GM21717 (cell line): ENCODE measurements at regions not wholly inside any gene's neighbourhood (a gene's known extent, or its start where the extent isn't known, plus 50 kb on each side); places are given as distances from the start of the nearest gene placed in this dataset.

Experiments used
- ATAC-seq: cut with Tn5 transposase; IDR thresholded peaks from one replicate; pipeline ENCODE4 v1.9.1; 2021; ENCODE audit warnings: mild to moderate bottlenecking, moderate library complexity; ENCODE audit not compliant: unreplicated experiment

DNA sequence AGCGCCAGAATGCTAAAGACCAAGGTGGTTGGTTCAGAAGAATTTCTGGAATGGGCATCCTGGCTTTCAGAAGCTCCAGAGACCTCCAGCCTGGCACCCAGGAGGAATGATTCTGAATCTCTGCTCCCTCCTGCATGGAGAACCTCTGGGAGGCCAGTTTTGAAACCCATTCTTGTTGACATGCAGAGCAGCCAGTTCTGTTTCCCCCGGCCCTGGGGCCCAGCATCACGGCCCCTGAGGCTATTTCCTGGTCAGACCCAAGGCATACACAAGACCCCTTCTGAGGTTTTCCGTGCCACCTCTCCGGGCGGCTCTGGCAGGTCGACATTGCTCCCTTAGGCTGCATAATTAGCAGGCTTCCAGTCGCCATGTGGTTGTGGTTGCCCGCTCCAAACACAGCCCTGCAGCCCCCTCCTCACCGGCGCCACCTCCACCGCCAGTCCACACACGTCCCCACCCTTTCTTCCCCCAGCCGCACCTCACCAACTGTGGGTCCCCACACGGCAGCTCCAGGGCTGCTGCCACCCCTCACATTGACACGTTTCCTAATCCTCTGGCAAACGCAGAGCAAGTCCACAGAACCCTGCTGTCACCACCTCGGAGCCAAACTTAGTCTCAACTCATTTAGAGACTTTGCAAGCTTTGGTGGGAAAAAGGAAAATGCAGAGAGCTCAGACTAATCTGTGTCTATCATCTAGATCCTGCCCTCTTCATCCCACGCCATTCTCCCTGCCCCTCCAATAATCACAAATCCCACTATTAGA lies 367.1 kb downstream of the SOX9 start:
- ATAC-seq, result no peak

DNA sequence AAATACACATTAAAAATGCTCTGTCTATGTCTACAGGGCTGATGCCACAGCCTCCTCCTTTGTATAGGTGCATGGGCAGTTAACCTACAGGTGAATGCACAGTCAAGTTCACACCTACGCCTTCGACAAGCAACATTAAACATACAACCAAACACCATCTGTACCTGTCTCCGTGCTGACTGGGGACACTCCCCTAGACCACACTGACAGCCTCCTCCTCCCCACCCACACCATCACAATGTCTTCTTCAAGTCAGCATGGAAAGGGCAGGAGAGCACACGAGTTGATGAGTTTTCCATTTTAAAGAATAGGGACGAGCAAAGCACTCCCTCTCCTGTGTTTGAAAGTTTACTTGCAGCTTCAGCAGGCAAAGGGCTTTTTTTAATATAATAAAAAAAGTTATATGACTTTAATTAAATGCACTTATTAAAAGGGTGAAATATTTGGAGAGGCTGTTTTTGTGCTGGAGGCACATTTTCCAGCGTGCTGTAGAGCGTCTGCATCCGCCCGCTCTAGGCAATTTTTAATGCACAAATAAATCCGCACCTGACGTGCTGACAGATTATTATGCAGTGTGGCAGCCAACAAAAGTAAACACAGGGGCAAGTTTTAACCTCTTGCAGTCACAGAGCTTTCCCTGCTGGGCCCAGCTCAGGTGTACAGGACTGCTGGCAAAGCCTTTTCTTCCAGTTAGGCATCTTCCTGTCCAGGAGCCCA lies 367.9 kb downstream of the SOX9 start:
- ATAC-seq, result no peak

- ATAC-seq, result no peak
Observed at GRCh38 chr17:72489272-72489641, 368.4 kb downstream of the SOX9 start.

DNA sequence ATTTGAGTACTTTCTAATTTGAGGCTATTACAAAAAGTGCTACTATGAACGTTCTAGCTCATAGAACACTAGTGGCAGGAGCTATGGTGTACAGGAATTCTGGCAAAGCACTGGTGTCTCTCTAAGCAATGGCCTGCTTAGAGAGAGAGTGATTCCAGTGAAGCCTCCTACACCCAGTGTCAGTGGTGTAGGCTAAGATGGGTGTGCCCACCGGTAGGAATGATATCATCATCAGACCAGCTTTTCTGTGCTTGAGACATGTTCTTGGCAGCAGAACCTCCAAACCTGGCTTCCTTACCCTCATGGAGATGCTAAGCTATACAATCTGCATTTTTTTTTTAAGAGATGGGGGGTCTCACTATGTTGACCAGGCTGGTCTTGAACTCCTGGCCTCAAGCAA lies 370.3 kb downstream of the SOX9 start:
- ATAC-seq, result no peak

- ATAC-seq, result no peak
Observed at GRCh38 chr17:72492494-72492893, 371.7 kb downstream of the SOX9 start.

GRCh38 chr17:72492941-72493340 lies 372.1 kb downstream of the SOX9 start:
- no peak for ATAC-seq

DNA sequence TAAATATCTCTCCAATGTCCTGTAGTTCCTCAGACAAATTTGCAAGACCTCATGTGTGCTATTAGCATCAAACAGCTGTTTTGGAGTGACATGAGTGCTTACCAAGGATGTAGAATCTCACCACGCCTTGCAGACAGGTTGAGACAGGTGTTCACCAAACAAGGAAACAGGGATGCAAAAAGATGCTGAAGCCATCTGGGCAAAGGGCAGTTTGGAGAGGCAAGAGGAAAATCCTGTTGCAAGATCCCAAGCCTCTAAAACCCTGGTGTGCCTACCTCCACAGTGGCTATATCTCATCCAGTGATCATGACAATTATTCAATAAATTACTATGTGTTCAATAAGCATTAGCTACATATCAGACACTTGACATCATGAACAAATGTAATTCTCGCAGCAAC lies 373.7 kb downstream of the SOX9 start:
- no peak for ATAC-seq

DNA sequence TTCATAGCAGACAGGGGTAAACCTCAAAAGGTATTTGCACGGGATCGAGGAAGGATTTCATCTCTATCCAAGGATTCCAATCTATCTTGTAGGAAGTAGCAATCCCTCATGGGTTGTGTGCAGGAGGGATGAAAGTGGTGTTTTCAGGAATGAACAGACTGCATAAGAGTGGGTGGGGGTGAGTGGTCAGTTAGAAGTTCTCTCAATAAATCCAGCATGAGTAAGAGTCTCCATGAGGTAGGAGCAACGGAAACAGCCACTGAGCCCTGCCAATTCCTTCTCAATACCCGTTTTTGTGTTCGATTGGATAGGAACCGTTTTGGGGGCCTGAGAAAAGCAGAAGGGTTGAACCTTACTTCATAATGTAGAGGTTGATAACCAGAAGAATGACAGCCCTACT lies 375.6 kb downstream of the SOX9 start:
- no peak for ATAC-seq

GRCh38 chr17:72497915-72498314 lies 377.1 kb downstream of the SOX9 start:
- no peak for ATAC-seq

DNA sequence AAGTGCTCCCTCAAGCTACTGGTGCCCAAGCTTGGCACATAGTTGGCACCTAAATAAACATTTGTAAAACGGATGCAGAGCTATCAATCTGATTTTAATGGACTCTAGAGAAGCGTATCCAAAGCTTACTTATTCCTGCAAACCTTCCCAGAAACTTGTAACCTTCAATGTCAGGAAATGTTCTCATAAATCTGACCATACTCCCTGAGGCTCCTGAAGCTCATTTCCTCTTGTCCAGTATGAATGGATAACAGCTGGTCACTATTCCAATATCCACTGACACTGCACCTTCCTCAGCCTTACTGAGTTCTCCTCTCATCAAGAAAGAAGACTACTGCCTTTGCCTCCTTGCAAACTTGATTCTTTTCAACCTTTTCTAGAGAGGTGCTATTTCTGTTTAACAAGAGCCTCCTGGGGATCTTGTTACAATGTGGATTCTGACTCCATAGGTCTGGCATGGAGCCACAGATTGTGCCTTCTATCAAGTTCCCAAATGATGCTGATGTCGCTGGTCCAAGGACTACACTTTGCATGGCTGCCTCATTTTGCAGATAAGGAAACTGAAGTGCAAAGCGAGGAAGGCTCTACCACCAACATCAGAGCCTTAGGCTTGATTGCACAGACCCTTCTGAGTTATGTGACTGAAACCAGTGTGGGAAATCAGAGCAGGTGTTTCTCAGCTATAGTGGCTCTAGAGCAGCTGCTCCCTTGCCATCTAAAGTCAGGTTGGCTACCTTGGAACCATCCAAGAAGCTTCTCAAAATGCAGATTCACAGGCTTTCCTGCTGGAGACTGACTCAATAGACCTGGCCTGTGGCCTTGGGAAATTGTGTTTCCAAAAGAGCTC lies 377.8 kb downstream of the SOX9 start:
- no peak for ATAC-seq

DNA sequence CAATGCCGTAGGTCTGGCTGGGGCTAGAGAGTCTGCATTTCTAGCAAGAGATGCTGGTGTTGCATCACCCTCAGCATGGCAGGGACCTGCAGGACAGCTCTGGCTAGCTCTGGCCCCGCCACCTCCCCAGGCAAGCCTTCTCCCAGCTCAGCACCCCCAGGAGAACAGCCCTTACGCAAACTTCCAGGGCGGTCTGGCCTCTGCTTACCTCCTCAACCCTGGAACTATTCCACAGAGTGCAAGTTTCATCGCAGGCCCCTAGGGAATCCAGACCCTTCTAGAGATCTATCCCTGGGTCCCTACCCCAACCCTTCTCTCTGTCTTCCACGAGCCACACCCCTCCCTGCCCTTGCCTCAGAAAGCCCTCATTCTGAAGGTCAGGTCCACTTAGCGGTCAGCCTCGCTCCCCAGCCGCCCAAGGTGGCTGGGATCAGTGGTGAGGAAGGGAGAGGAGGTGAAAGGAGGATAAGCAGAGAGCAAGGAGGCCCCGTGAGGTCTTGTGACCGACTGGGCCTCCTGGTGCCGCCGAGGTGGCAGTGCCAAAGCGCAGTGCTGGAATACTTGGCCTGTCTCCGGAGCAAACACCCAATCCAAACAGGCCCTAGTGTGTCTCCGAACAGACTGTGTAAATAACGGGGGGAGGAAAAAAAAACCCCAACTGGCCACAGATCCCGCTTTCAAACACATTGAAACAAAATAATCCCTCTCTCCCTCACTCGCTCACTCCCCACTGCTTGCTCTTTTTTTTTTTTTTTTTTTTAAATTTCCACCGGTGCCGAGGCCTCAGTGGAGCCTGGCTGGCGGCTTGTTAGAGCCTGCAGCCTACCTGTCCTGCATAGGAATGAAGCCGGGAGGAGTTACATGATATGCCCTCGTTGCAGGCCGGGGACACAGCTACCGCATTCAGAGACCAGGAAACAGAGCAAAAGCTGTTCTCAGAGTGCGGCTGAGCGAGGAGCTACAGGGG lies 380.9 kb downstream of the SOX9 start:
- ATAC-seq, result no peak

DNA sequence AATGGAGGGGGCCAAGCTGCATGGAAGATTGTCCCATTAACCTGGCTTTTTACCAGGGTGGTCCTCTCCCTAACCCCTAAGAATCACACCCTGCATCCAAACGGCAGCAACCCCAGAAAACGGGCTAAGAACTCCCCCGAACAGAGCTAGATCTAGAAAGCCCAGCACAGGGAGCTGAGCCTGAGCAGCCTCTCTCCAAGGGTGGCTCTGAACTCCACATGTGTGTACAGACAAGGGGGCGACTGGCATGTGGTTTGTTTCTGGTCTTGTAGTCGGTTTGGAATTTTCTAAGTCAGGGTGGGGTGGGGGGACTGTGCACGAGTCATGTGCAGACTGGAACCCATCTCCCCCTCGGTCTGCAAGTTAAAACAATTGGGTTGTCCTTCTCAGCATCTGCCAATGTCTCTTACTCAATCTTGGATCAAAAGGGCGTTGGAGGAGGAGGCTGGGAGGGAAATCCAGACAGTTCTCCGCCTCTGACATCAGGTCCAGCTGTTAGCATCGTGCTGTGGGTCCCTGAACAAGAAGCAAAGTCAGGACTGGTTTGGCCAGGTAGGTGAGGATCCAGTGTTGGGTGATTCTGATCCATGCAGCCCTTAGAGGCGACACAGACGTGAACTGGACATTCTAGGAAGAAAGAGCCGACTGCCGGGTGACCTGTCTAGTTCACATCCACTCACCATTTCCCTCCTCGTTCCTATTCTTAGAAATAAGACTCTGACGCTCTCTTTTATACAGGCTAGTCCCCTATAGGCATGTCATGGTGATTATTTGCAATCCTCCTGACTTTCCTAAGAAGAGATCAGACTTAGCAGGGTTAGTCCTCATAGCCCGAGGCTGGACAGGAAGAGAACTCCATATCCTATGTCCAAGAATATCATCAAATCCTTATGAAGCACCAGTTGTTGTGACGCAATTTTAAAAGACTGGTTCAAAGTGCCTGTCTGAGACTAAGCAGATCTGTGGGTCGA lies 381.8 kb downstream of the SOX9 start:
- no peak for ATAC-seq

GRCh38 chr17:72503556-72503955 lies 382.7 kb downstream of the SOX9 start:
- no peak for ATAC-seq

DNA sequence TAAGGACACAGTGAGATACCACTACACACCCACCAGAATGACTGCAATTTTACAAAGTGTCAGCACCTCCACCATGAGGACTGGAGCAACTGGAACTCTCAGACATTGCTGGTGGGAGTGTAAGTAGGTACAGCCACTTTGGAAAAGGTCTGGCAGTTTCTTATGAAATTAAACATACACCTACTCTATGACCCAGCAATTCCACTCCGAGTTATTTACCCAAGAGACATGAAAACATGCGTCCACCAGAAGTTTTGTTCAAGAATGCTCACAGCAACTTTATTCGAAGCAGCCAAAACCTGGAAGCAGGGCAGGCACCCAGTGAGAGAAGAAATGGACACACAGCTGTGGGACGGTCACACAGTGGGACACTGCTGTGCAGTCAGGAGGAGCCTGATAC lies 384.0 kb downstream of the SOX9 start:
- no peak for ATAC-seq

GRCh38 chr17:72506773-72507172 lies 386.0 kb downstream of the SOX9 start:
- ATAC-seq, result no peak

DNA sequence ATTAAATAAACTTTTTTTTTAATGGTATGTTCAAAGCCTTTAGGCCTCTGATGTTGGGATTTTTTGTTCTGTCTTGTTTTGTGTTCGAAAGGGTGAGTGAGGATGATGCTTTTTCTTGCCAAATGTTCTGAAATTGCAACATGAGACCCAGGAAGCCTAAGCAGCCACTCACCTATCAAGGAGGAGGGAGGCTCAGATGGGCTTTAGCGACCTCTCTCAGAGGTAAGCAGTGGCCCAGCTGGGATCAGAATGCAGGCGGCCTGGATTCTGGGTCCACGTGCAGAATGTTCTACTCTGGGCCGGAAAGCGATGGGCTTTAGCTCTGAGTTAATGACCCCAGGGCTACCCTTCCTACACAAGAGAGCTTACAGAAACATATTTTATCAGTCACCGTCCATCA lies 386.6 kb downstream of the SOX9 start:
- no peak for ATAC-seq

DNA sequence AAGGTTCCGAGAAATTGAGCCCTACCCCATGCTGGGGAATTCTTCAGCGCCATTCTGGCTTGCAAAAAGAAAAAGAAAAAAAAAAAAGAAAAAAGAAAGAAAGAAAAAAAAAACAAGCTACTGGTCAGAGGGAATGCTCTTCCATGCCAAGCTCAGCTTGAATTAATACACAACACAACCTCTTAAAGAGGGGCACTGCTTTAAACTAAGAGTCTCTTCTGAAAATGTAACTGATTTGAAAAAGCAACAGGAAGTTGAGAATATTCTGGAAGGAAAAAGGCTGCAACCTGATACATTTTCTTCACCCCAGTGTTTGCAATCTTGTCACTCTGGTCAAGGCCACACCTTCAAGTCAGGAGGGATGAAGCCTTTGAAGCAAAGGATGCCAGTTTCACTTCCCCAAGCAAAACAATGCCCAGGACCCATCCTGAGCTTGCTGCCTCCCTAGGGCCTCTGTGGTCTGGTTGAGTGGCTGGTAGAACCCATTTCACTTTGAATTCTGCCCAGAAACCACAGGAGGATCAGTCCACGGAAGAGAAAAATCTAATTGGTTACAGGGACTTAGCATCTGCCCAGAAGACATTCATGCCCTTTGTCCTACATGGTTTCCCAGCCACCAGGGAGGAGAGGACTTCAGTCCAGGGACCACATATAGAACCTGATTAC lies 389.7 kb downstream of the SOX9 start:
- peak; percentile 76 for ATAC-seq

DNA sequence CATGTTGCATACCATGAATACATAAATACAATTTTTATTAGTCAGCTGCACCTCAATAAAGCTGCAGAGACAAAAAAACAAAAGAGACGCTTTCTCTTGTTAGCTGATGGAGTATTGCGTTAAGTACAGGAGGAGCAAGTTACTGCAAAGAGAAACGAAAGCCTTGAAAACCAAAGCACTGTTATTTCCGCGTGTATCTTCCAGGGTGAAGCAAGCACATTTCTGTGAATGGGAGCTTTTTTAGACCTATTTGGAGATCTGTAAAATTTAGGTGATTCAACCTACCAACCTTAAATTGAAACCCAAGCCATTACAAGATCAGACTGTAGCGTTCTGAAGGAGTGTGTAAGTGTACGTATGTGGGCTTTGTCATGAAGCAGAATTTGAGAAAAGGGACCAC lies 390.4 kb downstream of the SOX9 start:
- ATAC-seq, result no peak

GRCh38 chr17:72511874-72512273 lies 391.1 kb downstream of the SOX9 start:
- no peak for ATAC-seq
